ENCODE measurements at regions not wholly inside any gene's neighbourhood (a gene's known extent, or its start where the extent isn't known, plus 50 kb on each side); places are given as distances from the start of the nearest gene placed in this dataset.
A peak's percentile ranks its signal among the peaks of the same experiment; 100 is the strongest.

GRCh38 chr2:108067820-108068405 is 81.6 kb downstream of the SLC5A7 start:
- no peak for DNase-seq

- DNase-seq, result no peak
Observed at GRCh38 chr2:108069515-108070310, 83.4 kb downstream of the SLC5A7 start.

- DNase-seq, result no peak
Observed at GRCh38 chr2:108073415-108074072, 87.2 kb downstream of the SLC5A7 start.

GRCh38 chr2:108074150-108074549 is 87.8 kb downstream of the SLC5A7 start:
- DNase-seq, result no peak

GRCh38 chr2:108074946-108075345 is 88.6 kb downstream of the SLC5A7 start:
- DNase-seq, result no peak

GRCh38 chr2:108076527-108076926 is 90.2 kb downstream of the SLC5A7 start:
- DNase-seq, result no peak

- DNase-seq, result no peak
Observed at GRCh38 chr2:108079736-108080135, 93.4 kb downstream of the SLC5A7 start.

GRCh38 chr2:108080177-108080576 is 93.9 kb downstream of the SLC5A7 start:
- DNase-seq, result no peak

GRCh38 chr2:108082978-108083377 is 96.7 kb downstream of the SLC5A7 start:
- DNase-seq, result no peak

GRCh38 chr2:108084311-108084710 is 98.0 kb downstream of the SLC5A7 start:
- no peak for DNase-seq

GRCh38 chr2:108092886-108093285 is 106.6 kb downstream of the SLC5A7 start:
- no peak for DNase-seq

GRCh38 chr2:108101481-108101880 is 115.2 kb downstream of the SLC5A7 start:
- no peak for DNase-seq

- DNase-seq, result peak; percentile 44
Observed at GRCh38 chr2:108106731-108107130, 120.4 kb downstream of the SLC5A7 start.

GRCh38 chr2:108111936-108112335 is 125.6 kb downstream of the SLC5A7 start:
- no peak for DNase-seq

- DNase-seq, result no peak
Observed at GRCh38 chr2:108115868-108116267, 123.9 kb upstream of the SULT1C3 start.

- DNase-seq, result no peak
Observed at GRCh38 chr2:108118996-108119395, 120.8 kb upstream of the SULT1C3 start.

- no peak for DNase-seq
Observed at GRCh38 chr2:108119492-108119891, 120.3 kb upstream of the SULT1C3 start.

- no peak for DNase-seq
Observed at GRCh38 chr2:108124736-108125495, 114.9 kb upstream of the SULT1C3 start.

- DNase-seq, result no peak
Observed at GRCh38 chr2:108125581-108125980, 114.2 kb upstream of the SULT1C3 start.

- no peak for DNase-seq
Observed at GRCh38 chr2:108128249-108128648, 111.5 kb upstream of the SULT1C3 start.

- DNase-seq, result no peak
Observed at GRCh38 chr2:108129636-108130035, 110.1 kb upstream of the SULT1C3 start.

GRCh38 chr2:108133457-108133856 is 106.3 kb upstream of the SULT1C3 start:
- no peak for DNase-seq

- peak; percentile 66 for DNase-seq
Observed at GRCh38 chr2:108139521-108139920, 100.2 kb upstream of the SULT1C3 start.

All from eye (tissue), 1 donor.